NT2/D1 (cell line): ENCODE measurements at regions not wholly inside any gene's neighbourhood (a gene's known extent, or its start where the extent isn't known, plus 50 kb on each side); places are given as distances from the start of the nearest gene placed in this dataset.

Experiments
- DNase-seq: peaks from one replicate; pipeline ENCODE4 v3.0.0-alpha.2; 2011; ENCODE audit warnings: low read depth, low spot score
- H3K27me3 ChIP-seq: 2 replicates; pipeline ENCODE4 v1.6.0; 2011; ENCODE audit warnings: mild to moderate bottlenecking; ENCODE audit not compliant: insufficient read length, insufficient read depth
- H3K36me3 ChIP-seq: 2 replicates; pipeline ENCODE4 v1.6.1; 2011; ENCODE audit warnings: mild to moderate bottlenecking, low read length, mixed read lengths; ENCODE audit not compliant: insufficient read depth, insufficient read length
- H3K4me1 ChIP-seq: 2 replicates; pipeline ENCODE4 v1.5.1; 2011; ENCODE audit not compliant: insufficient read depth, insufficient read length
- H3K4me3 ChIP-seq: 2 replicates; pipeline ENCODE4 v1.5.1; 2011; ENCODE audit warnings: low read depth; ENCODE audit not compliant: insufficient read length
- H3K9ac ChIP-seq: 2 replicates; pipeline ENCODE4 v1.6.0; 2011; ENCODE audit warnings: low read depth; ENCODE audit not compliant: insufficient read length
- H3K9me3 ChIP-seq: 2 replicates; pipeline ENCODE4 v1.5.1; 2011; ENCODE audit warnings: mild to moderate bottlenecking, low read length; ENCODE audit not compliant: insufficient read depth
- SUZ12 ChIP-seq: IDR thresholded peaks from 2 replicates; pipeline ENCODE4 v1.6.1; 2011; ENCODE audit not compliant: insufficient read length, insufficient read depth; ENCODE audit errors: extremely low read depth
- YY1 ChIP-seq: IDR thresholded peaks from 2 replicates; pipeline ENCODE4 v1.6.1; 2011; ENCODE audit not compliant: insufficient read length, insufficient read depth
- ZNF274 ChIP-seq: IDR thresholded peaks from 2 replicates; pipeline ENCODE4 v1.6.1; 2011; ENCODE audit warnings: mild to moderate bottlenecking, low read depth, low read length

DNA sequence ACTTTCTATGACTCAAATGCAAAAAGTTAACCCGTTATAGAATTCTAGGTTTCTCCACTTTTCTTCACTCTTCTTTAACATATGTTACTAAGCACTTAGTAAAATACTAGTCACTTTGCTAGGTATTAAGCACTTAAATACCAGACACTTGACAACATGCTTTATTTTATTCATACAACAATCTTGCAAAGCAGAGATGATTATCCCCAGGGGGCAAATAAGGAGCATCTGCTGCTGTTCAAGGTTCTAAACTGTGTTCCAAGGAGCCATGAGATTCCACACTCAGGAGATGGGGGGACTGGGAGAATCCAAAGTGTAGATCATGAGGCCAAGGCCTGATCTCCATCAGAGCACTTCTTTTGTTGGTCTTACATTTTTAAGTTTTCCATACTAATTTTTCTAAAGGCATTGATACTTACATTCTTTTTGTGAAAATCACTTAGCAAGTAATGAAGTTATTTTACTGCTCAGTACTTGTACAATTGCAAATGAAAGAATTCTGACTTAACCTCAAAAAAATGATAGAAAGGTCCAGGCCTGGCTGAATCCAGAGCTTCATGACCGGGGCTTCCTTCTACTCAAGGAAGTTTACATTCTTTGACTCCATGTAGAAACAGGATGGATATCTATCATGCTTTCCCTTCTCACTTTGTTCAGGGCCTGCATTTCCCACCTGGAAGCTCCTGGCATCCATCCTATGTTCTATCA lies 504.4 kb upstream of the WWC1 start:
- TF ChIP-seq YY1 (no peak), ZNF274 (no peak), SUZ12 (no peak)

DNA sequence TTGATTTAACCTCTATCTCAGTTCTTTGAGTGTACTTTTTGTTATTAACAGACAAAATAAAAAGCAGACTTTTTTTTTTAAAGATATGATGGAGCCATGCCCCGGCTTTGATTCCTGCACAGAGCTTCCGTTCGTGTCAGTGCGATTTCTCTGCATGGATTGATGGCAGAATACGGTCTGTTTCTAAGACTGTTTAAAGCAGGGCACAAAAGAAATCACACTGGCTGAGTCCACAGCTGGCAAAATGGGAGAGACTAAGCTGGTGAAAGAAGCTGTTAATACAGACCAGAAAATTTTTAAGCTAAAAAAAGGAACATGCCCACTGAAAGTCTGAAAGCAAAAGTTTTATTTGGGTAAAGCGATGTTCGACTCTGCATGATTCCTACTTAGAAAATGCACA lies 501.4 kb upstream of the WWC1 start:
- Histone ChIP-seq H3K36me3 (no peaks in the 10 kb centered on the region), H3K9ac (no peak overlapping the region), H3K27me3 (no peaks in the 10 kb centered on the region), H3K4me1 (peaks cover 3% of the 10 kb centered on the region), H3K9me3 (no peaks in the 10 kb centered on the region), H3K4me3 (no peak overlapping the region)
- TF ChIP-seq ZNF274 = no peak
- no peak for TF ChIP-seq SUZ12
- TF ChIP-seq YY1 = no peak
- no peak for DNase-seq

More for the DNA sequence above, 504.4 kb upstream of the WWC1 start:
- no peak overlapping the region for H3K9ac ChIP-seq
- H3K4me3 ChIP-seq = no peak overlapping the region
- no peaks in the 10 kb centered on the region for H3K9me3 ChIP-seq
- no peaks in the 10 kb centered on the region for H3K36me3 ChIP-seq
- no peaks in the 10 kb centered on the region for H3K27me3 ChIP-seq
- H3K4me1 ChIP-seq = peaks cover under 1% of the 10 kb centered on the region
- no peak for DNase-seq

DNA sequence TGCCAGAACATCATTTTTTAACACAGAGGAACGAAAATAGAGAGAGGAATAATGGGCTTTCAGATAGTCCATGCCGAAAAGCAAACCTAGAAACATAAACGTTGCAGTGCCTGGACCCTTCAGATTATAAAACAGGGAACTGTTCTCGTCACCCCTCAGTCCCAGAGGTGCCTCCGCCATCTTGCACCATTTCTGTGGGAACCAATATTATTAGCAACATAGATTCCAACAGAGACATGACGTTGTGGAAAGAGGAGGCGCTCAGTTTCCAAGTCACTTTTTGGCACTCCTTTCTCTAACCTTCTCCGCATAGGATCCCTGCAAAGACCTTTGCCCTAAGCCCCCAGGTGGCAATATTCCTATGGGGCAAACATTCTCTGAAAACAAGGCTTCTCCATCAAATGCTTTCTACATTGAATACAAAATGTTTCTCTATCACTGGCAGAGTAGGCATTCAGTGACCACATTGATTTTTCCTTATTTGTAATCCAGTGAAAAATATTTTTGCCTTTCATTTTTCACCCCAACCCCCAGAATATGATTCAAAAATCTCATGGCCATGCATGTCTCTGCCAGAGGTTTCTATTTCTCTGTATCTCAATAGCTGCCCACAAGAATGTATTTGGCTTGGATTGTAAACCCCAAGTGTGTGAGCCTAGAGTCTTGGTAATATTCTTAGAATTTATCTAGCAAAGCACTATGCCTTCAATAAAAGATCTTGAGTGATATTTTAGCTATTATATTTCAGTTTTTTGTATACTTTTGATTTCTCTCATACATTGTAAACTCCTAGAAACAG lies 500.8 kb upstream of the WWC1 start:
- DNase-seq = no peak
- Histone ChIP-seq H3K27me3 (no peaks in the 10 kb centered on the region), H3K9ac (no peak overlapping the region), H3K4me1 (peaks cover 3% of the 10 kb centered on the region), H3K36me3 (no peaks in the 10 kb centered on the region), H3K4me3 (no peak overlapping the region), H3K9me3 (no peaks in the 10 kb centered on the region)
- TF ChIP-seq YY1 = no peak
- TF ChIP-seq SUZ12 = no peak
- no peak for TF ChIP-seq ZNF274

DNA sequence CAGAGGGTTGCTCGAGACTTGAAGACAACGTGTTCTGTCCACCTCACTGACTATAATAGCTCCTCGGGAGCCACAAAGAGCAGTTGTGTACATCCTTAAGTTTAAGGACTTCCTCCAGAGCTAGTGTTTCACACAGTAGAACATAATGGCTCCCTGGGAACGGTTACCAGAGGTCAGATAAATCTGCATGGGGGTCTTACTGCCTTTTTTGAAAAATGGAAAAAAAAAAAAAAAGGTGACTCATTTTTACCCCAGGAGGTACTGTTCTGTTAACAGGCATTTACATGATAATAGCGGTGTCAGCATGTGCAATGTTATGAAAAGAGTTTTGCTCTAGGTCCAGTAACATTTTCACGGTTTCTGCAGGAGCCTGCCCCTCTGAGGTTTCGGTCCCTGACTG lies 498.9 kb upstream of the WWC1 start:
- H3K9ac ChIP-seq = no peak overlapping the region
- H3K36me3 ChIP-seq = no peaks in the 10 kb centered on the region
- H3K4me1 ChIP-seq = peaks cover 3% of the 10 kb centered on the region
- H3K27me3 ChIP-seq = no peaks in the 10 kb centered on the region
- H3K9me3 ChIP-seq = no peaks in the 10 kb centered on the region
- TF ChIP-seq SUZ12 = no peak
- TF ChIP-seq YY1 = no peak
- TF ChIP-seq ZNF274 = no peak
- no peak overlapping the region for H3K4me3 ChIP-seq
- DNase-seq = peak; percentile 58

DNA sequence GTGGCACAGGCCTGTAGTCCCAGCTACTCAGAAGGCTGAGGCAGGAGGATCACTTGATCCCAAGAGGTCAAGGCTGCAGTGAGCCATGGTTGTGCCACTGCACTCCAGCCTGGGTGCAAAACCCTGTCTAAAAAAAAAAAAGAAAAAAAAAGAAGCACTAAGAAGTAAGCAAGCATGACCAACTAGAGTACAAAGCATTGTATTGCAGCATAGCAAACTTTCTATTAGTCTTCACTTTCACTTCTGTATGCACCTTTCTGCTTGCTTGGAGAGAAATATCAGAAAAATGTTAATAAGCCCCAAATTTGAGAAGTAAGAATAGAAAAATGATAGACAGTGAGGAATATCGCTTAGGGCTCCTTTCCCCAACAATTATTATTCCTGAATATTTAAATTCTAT lies 497.7 kb upstream of the WWC1 start:
- Histone ChIP-seq H3K4me1 (peaks cover 3% of the 10 kb centered on the region), H3K9me3 (no peaks in the 10 kb centered on the region), H3K27me3 (no peaks in the 10 kb centered on the region), H3K4me3 (no peak overlapping the region), H3K9ac (no peak overlapping the region), H3K36me3 (no peaks in the 10 kb centered on the region)
- TF ChIP-seq ZNF274 (no peak), YY1 (no peak), SUZ12 (no peak)
- DNase-seq = no peak

DNA sequence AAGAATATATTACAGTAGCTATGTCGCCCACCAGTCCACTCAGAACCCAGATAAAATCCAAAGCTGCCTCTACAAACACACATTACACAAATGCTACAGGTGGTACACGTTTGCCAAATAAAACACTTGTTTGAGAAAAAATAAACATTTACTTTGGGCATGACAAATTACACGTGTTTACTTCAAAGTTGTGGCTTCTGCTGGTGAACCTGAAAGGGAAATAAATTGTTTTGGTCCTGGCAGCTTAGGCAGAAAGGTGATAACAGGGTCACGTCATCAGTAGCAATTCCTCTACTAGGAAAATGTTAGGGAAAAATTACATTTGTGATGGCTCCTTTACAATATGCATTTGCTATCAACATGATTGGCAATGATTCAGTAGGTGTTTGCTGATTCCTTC lies 497.3 kb upstream of the WWC1 start:
- no peak for DNase-seq
- H3K36me3 ChIP-seq = no peaks in the 10 kb centered on the region
- H3K4me3 ChIP-seq = no peak overlapping the region
- TF ChIP-seq SUZ12 = no peak
- no peak for TF ChIP-seq YY1
- no peak for TF ChIP-seq ZNF274
- no peak overlapping the region for H3K9ac ChIP-seq
- no peaks in the 10 kb centered on the region for H3K9me3 ChIP-seq
- peaks cover 3% of the 10 kb centered on the region for H3K4me1 ChIP-seq
- no peaks in the 10 kb centered on the region for H3K27me3 ChIP-seq

DNA sequence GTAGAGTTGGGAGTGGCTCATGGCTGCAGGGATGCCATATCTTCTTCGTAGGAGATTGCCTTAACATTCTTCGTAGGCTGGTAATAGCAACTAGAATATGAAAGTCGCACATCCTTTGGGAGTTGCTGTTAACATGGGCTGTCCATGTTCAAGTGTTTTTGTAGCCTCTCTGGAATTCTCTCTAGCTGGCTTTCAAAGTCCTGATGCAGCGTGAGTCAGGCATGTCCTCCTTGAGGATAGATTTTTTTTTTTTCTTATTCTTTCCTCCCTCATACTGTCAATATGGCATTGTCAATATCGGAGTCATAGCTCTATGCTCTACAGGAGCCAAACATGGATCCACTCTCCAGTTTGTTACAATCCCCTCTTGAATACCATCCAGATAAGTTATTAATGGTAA lies 494.8 kb upstream of the WWC1 start:
- no peak for TF ChIP-seq SUZ12
- TF ChIP-seq YY1 = no peak
- no peak for TF ChIP-seq ZNF274
- H3K9me3 ChIP-seq = no peaks in the 10 kb centered on the region
- H3K4me1 ChIP-seq = peaks cover 3% of the 10 kb centered on the region
- no peak for DNase-seq
- H3K4me3 ChIP-seq = no peak overlapping the region
- no peak overlapping the region for H3K9ac ChIP-seq
- H3K36me3 ChIP-seq = no peaks in the 10 kb centered on the region
- H3K27me3 ChIP-seq = no peaks in the 10 kb centered on the region
